Retina (tissue), 1 donor: ENCODE measurements at regions not wholly inside any gene's neighbourhood (a gene's known extent, or its start where the extent isn't known, plus 50 kb on each side); places are given as distances from the start of the nearest gene placed in this dataset.

Experiments used
- DNase-seq: peaks from one replicate; pipeline ENCODE4 v3.0.0-alpha.2; 2016

DNA sequence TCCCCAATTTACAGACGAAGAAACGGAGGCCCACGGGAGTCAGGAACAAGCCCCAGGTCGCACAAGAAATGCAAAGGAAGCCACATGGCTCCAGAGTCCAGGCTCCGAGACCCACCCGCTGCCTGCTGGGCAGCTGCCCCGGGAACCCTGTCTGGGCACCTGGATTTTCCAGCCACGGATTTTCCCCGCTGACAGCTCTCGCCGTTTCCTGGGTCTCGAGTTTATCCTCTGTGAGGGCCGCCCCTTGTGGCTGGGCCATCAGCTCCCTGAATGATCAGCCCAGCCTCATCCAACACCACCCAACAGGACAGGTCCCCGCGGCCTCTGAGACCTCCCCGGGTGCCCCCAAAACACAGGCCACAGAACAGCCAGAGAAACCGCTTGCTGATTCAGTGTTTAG lies 189.7 kb downstream of the BRD1 start:
- no peak for DNase-seq

DNA sequence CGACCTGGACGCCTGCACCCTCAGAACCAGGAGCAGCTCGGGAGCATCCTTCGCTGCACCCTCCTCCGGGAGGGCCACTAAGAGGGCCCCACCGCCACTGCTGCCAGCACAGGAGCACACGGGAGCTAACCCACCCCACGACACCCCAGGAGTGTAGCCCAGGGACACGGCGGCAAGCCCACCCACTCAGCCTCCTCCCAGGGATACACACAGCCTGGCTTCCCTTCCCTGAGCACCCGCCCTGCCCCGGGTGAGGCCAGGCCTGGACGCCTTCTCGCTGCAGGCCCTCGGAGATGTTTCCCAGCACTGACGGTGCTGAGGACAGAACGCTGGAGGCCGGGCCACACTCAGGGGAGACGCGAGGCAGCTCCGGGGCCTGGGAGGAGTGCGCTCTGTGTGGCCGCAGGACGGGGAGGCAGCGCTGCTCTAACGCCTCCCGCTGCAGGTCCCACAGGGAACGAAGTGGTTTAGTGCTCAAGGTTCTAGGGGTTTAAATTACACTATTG lies 190.4 kb downstream of the BRD1 start:
- no peak for DNase-seq

DNA sequence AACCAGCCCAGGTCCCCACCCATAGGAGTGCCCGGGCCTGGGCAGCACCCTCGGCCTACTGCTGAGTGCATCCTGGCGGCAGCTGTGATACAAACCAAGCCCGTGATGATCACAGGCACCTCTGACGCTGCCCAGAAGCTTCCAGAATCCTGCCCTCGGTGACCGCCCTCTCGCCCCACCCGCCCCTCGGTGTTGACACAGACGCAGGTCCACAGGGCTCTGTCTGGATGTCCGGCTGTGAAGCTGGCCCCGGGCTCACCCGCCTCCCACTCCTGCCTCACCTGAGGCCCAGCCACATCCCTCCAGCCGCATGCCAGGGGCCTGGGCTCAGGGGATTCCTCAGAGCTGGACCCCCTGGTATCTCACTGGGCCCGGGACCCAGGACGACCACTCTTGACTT lies 191.0 kb downstream of the BRD1 start:
- no peak for DNase-seq

DNA sequence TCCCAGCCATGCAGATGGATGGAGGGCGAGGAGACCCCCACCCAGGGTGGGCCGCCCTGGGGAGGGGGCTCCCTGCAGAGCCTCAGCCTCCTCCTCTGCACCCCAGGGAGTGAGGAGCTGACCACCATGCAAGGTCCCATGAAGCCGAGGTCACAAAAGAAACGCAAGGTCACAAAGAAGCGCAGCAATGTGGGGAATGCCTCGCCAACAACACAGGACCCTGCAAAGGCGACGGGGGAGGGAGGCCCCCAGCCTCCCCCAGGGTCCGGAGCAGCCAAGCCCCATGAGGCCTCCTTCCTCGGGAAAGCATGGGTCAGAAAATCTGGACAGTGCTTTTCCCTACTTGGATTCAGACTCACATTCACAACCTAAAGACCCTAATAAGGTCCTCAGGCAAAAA lies 191.5 kb downstream of the BRD1 start:
- DNase-seq = no peak

DNA sequence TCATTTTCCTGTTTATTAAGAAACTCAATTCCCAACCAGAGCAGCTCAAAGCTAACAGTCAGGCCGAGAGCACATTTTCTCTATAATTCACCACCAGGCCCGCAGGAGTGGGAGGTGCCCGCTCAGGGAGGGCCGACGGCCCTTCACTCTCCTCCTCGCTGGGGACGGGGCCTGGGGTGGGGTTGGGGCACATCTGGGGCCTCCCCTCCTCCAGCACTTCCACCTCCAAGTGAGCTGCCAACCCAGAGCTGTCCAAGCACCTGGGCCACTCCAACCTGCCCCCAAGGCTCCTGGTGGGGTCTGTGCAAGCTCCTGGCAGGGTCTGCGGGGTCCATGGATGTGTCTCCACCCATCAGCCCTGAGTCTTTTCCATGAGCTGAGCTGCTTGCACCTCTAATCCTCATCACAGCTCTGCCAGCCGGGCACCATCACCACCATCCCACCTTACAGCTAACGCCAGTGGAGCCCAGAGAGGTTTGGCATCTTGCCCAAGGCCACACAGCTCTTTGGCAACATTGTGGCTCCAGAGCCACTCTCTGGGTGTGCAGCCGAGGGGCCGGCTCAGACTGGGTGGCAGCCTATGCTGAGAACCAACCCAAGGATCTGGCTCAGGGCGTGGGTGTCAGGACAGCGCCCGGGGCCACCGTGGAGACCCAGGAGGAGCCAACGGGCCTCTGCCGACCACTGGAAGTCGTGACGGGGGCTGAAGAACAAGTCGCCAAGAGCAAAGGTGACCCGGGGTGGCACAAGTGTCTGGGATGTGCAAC lies 193.5 kb downstream of the BRD1 start:
- no peak for DNase-seq

DNA sequence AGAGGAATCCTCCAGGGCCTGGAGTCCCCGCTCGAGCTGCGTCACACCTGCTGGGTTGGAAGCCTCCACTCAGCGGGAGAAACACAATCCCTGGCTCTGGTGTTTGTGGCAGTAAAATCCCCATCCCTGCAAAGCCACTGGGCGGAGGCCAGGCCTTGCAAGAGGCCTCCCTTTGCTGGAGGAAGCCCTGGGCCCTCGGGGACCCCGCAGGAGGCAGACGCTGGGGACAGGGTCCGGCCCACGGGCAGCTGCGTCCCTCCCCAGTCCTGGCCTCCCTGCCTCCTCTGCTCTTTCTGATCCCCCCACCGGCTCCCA lies 194.7 kb downstream of the BRD1 start:
- no peak for DNase-seq

DNA sequence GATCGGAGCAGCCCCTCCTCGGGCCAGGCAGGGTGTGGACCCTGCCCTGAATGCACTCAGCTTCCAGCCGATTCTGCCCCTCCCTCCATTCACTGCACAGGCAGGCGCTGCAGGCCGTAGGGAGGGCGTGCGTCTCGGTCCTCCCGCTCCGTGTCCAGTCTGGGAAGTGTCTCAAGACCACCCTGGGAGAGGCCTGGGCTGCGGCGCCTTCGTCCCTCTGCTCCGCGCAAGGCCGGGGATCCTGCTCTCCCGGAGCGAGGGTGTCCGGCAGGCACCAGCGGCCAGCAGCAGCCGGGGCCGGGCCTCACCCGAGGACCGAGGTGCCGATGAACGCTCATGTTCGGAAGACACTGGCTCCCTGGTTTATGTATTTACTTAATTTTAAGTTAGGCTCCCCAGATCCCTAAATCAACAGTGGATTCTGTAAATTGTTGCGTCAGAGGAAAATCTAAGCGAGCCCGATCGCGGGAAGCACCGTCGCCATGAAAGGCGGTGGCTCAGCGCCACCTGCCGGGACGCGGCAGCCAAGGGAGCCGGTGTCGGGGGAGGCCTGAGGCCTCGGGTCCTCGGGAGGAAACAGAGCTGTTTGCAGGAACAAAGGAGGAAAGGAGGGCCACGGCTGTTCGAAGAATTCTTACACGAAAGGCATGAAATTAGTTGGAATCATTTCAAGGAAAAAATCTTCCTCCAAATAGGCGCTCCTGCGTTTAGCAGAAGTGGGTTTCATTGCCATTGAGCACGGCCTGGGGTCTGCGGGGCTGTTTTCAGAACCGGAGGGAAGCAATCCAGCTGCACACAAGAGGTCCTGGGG lies 195.3 kb downstream of the BRD1 start:
- peak; percentile 94 for DNase-seq

DNA sequence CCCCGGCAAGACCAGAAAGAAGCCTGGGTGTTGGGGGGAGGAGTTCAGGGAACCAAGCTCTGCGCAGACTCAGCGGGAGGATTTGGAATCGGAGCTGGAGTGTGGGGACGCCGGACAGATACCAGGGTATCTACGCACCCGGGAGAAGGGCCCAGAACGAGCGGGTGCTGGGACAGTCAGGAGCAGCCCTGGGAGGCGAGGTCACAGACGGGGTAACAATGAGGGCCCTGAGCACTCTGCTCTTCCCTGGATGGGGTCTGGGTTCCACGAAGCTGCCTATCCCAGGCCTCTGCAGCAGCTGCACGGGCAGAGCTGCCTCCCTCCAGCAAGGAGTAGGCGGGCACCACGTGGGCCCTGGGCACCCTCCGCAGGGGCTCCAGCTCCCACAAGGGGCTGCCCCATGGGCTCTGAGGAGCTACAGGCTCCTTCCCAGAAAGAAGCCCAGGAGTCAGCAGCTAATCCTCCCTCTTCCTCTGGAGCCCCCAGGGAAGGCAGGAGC lies 197.2 kb downstream of the BRD1 start:
- no peak for DNase-seq

DNA sequence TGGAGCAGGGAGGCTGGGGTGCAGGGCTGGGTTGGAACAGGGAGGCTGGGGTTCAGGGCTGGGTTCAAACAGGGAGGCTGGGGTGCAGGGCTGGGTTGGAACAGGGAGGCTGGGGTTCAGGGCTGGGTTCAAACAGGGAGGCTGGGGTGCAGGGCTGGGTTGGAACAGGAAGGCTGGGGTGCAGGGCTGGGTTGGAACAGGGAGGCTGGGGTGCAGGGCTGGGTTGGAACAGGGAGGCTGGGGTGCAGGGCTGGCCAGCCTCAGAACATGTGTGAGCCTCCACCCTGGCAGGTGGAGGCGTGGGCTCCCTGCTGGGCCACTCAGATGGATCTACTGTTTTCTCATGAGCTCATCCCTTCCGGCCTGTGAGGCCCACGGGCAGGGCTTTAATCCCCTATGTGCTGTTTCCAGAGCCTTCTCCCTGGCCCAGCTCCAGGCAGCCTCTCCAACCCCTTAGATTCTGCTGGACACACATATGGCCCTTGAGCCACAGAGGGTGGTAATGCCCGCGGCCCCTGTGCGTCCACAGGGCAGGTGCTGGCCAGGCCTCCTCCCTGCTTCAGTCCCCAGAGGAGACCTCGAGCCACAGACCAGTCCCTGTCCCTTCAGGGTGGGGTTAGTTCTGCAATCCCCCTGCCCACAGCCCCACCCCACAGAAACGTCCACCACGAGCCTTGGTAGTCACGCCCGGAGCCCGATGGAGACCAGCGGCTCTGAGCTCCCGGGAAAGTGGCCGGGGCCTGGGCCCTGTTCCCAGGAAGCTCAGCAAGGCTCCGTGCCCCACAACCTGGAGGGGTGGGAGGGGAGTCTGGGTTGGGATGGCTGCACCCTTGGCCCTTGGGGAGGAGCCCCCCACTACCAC lies 197.9 kb downstream of the BRD1 start:
- DNase-seq = no peak

DNA sequence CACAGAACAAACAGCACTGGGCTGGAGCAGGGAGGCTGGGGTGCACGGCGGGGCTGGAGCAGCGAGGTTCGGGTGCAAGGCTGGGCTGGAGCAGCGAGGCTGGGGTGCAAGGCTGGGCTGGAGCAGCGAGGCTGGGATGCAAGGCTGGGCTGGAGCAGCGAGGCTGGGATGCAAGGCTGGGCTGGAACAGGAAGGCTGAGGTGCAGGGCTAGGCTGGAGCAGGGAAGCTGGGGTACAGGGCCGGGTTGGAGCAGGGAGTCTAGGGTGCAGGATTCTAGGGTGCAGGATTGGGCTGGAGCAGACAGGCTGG lies 198.5 kb downstream of the BRD1 start:
- DNase-seq = no peak

DNA sequence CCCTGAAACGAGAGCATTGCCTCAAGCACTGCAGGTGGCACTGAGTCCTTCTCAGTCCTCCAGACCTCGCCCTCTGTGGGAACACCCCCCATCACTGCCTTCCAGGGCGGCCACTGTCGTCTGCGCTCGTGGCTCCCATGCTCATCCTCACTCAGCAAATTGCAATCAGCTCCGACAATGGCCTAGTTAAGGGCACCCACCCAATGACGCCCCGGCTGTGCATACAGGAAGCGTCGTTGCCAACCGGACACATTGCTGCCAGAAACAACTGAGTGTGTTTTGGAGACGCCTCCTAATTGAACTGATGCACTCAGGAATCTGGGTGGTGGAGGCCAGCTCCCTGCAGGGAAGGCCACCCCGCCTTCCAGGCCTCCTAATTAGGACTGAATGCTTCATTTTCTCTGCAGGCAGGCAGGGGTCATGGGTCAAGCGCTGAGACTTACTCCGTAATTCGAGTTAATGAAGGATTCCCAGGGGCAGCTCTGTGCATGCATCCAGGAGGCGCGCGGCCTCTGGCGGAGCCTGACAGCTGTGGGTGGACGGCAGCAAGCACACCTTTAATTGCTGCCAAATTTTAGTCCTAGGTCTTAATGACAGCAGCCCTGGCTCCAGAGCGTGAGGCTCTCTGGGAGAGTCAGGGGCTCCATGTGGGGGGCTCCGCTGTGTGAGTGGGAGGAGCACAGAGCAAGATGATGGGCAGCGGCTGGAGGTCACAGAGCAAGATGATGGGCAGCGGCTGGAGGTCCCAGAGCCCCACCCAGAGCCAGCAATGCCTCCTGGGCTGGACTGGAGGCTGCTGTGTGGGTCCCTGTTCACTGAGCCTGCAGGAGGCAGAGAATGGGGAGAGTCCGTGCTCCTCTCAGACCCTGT lies 199.0 kb downstream of the BRD1 start:
- DNase-seq = peak; percentile 93

DNA sequence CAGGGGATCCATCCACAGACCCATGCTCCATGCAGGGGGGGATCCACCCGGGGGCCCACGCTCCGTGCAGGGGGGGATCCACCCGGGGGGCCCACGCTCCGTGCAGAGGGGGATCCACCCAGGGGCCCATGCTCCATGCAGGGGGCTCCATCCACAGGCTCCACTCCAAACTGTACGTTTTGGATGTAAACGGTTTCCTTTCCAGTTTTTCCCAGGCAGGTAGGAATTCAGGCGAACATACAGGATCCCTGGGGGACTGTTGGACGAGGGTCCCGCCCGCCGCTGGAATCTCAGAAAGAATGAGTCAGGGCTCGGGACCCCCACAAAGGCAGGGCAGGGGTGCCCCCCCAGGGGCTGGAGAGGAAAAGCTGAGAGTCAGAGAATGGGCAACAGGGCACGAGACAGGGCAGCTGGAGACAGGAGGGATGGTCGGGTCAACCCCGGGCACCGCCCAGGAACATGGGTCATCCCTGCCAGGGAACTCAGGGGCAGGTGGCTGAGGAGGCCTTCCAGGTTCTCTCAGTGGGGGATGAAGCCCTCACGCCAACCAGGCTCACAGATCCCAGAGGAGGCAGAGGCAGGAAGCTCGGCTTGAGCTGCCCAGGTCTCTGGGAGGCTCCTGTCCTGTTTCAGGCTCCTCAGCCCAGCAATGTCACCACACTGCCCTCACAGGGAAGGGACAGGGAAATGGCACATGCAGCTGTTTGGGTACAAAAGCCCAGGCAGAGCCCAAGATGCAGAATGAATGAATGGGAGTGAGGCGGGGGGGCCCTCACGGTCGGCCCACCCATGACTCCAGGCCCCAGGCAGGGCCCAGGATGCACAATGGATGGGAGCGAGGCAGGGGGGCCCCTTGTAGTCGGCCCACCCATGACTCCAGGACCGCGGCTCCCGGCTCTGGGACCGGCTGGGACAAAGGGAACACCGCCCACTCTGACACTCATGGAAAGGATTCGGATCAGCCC lies 200.2 kb downstream of the BRD1 start:
- peak; percentile 69 for DNase-seq

DNA sequence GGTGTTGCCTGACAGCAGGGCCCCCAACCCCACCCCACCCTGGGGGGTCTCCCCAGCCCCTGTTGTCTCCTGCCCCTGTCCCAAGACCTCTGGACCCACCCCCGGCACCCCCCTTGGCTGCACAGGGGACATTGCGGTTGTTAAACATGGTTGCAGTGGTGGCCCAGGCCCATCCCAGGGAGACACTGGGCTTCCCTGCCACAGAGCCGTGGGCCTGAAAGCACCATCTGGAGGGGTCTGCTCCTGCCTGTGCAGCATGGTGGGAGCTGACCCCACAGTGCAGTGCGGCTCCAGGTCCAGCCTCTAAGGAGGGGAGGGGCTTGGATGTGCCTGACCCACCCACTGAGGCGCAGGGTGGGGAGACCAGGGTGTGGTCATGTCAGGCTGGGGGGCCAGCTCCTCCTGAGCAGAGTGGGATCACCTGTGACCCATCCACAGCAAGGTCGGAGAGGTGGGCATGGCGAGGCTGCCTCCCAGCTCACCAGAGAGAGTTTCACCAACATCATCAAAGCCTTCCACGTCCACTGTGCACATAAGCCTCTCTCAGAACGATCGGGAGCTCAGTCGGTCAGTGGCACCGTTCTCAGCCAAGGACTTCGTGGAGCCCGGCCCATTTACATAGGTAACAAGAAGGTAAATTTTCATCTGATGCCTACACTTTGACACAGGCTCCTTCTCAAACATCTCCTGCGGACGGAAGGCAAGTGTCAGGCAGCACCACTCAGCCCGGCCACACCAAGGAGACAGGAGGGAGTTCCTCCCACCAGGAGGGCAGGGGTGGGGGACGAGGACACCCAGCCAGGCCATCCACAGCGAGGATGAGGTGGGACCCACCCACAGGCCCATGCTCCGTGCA lies 201.1 kb downstream of the BRD1 start:
- DNase-seq = no peak

DNA sequence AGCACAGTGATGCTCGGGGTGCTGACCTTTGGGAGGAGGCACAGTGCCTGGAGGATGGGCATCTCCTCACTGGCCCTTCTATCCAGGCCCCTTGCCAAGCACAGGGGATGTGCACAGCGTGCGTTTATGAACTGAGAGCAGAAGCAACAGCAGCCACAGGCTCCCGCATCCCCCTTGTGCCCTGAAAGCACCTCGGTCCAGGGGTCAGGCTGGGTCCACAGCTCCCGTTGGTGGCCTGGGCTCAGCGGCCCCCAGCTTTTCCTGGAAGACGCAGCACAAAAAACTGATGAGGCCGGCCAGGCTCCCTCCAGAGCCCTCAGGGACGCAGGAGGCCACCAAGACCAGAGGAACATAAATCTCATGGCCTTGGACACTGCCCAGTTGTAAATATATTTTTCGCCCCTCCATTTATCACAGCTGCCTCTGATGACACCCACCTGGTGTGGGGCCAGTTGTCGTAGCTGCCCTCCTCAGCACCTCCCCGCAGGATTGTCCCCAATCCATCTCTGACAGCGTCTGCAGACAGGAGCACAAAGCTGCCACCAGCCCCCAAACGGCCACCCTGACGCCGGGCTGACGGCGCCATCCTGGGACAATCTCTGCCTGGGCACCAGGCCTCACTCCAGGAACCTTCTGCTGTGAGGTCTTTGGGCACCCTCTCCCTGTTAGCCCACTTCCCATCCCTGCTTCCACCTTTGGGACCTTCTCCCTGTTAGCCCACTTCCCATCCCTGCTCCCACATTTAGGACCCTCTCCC lies 203.1 kb downstream of the BRD1 start:
- DNase-seq = no peak

DNA sequence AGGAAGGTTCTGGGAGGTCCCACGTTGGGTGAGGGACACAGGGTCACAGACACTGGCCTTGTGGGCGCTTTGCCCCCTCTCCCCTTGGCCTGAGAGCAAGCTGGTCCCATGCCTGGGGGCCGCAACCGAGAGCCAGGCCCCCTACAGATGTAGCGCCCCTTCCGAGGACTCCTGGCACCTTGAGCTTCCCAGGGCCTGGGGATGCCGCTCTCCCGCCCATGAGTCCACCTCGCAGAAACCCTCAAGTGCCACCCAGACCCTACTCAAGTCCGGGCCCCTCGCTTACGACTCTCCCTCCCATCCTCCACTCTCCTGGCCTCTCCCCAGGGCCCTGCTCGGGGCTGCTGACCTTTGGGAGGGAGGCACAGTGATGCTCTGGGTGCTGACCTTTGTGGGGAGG lies 204.0 kb downstream of the BRD1 start:
- DNase-seq = no peak

DNA sequence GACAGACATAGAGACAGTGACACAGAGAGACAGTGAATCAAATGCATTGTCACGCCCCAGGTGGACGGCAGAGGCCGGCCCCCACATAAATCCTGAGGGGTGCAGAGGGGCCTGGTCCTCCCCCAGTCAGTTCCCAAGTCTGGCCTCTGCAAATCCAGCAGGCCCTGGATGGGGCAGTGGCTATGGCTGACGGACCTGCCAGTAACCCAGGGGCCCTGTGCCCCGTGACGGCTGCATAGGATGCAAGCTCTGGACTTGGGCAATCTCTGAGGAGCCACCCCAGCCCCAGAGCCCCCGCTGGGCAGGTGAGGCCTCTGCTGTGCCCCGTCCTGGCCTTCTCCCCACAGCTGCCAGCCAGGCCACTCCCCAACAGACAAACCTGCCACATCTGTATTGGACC lies 204.5 kb downstream of the BRD1 start:
- no peak for DNase-seq

DNA sequence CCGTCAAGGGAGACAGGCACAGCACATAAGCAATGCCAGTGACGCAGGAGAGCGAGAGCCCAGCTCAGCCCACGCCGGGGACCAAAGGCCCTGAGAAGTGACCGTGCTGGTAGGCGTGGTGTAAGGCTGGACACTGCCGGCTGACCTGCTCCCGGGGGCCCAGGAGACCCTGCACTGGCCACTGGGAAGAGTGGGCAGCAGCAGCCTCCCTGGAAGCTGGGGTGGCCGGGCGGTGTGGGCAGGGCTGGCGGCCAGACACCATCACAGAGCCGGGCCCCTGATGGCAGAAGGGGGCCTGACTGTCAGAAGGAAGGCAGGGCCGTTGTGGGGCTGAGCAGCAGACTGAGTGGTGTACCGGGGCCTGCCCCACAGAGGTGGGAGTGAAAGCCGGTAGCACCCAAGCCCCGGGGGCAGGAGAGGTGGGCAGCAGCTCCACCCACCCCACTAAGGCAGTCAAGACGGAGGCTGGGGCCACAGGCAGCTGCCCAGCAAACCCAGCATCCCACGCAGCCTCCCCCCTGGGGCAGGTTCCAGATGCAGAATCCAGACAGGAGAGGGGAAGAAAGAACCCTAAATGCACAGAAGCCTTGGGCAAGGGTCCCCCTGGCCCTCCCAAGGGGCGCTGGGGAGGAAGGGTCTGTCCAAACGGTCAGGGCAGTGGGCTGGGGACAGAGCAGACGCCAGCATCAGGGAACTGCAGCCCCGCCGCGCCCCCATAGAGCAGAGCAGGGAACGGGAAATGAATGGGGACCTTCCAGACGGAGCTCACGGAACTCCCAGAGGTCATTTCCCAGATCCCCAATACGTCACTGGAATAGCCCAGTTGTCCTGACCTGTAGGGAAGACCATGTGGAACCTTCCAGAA lies 205.2 kb downstream of the BRD1 start:
- DNase-seq = no peak

DNA sequence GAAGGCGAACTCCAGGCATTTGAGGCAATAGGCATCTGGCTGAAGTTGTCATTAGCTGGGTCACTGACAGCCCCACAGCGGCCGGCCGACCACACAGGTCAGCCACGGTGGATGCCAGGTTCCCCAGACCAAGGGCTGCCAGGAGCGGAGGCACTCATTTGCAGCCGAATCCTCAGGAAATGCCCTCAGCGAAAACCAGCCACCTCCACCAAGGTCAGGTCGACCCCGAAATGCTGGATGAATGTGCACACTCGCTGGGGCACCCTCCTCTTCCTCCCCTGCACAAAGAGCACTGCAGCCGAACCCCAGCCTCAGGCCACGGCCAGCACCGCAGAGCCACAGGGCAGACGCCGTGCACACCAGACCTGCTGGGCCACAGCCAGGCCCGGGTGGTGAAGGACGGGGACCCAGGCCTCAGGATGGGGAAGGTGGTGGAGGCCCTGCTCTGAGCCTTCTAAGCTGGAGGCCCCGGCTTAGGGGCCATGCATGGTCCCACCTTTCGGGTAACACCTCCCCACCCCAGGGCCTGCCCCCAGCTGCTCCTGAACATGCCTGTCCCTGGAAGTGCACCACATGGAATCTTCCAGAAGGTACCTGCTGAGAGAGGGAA lies 206.0 kb downstream of the BRD1 start:
- no peak for DNase-seq
